ENCODE measurements at regions not wholly inside any gene's neighbourhood (a gene's known extent, or its start where the extent isn't known, plus 50 kb on each side); places are given as distances from the start of the nearest gene placed in this dataset.

GRCh38 chr3:59576606-59577005 lies 526.8 kb upstream of the CFAP20DC start:
- no CpG with 5 or more reads among the region's 3 CpGs for WGBS, 2 donors (ENCODE audit: extremely low coverage in 2 of 2, insufficient read length in 2 of 2, insufficient replicate concordance in 1 of 2)
- H3K14ac ChIP-seq (ENCODE audit: low read length) = no peak overlapping the region

GRCh38 chr3:59575113-59576001 lies 525.5 kb upstream of the CFAP20DC start:
- no peak overlapping the region for H3K4ac ChIP-seq (ENCODE audit: low read length)
- H3K14ac ChIP-seq (ENCODE audit: low read length) = no peak overlapping the region
- H2BK15ac ChIP-seq (ENCODE audit: low read length) = peak overlapping the region; percentile 16
- no peak overlapping the region for H3K9ac ChIP-seq (ENCODE audit: low read depth, low read length, poor library complexity)
- peak overlapping the region; percentile 89 for H2AK5ac ChIP-seq (ENCODE audit: low read depth, low read length)
- no peaks in the 10 kb centered on the region for H3K27me3 ChIP-seq (ENCODE audit: control insufficient read depth in 3 of 3, insufficient read depth in 3 of 3, low read depth in 1 of 3, low read length in 3 of 3)
- peak overlapping the region; percentile 2 for H2AFZ ChIP-seq (ENCODE audit: low read length)
- no peak overlapping the region for H2BK12ac ChIP-seq (ENCODE audit: low read length)
- no peak overlapping the region for H3K4me3 ChIP-seq (ENCODE audit: low read length in 2 of 2)
- peak; percentile 84 for DNase-seq (ENCODE audit: low spot score)
- no peak overlapping the region for H3K27ac ChIP-seq (replicated peaks; ENCODE audit: low read length)
- H2BK5ac ChIP-seq (ENCODE audit: low read length) = no peak overlapping the region
- no peak overlapping the region for H3K4me2 ChIP-seq (ENCODE audit: insufficient read depth, low read length, poor library complexity, severe bottlenecking)
- no peak overlapping the region for H4K8ac ChIP-seq (ENCODE audit: low read depth, low read length)
- no peaks in the 10 kb centered on the region for H3K36me3 ChIP-seq (replicated peaks in 1 of 2; ENCODE audit: control insufficient read depth in 2 of 2, insufficient read depth in 2 of 2, low read length in 2 of 2)
- peak overlapping the region; percentile 2 for H2BK120ac ChIP-seq (ENCODE audit: low read depth, low read length)
- no CpG with 5 or more reads among the region's 11 CpGs for WGBS, 2 donors (ENCODE audit: extremely low coverage in 2 of 2, insufficient read length in 2 of 2, insufficient replicate concordance in 1 of 2)
- H3K9me3 ChIP-seq (replicated peaks in 1 of 2; ENCODE audit: control insufficient read depth in 2 of 2, insufficient read depth in 1 of 2, low read depth in 1 of 2, low read length in 2 of 2) = peaks cover 0 to 2% of the 10 kb centered on the region in 2 donors
- peak overlapping the region; percentile 91 for H3K18ac ChIP-seq (ENCODE audit: low read length)
- no peak overlapping the region for H4K91ac ChIP-seq (ENCODE audit: low read depth, low read length, poor library complexity)
- H3K23ac ChIP-seq (ENCODE audit: low read depth, low read length, poor library complexity) = no peak overlapping the region
- no peaks in the 10 kb centered on the region for H3K79me1 ChIP-seq (ENCODE audit: low read depth, low read length)
- H3K4me1 ChIP-seq (ENCODE audit: control insufficient read depth in 2 of 2, insufficient read depth in 1 of 2, low read depth in 1 of 2, low read length in 2 of 2) = no peaks in the 10 kb centered on the region

More at GRCh38 chr3:59576606-59577005, 526.8 kb upstream of the CFAP20DC start:
- Histone ChIP-seq H4K91ac (ENCODE audit: low read depth, low read length, poor library complexity) (no peak overlapping the region), H3K4me2 (ENCODE audit: insufficient read depth, low read length, poor library complexity, severe bottlenecking) (no peak overlapping the region), H2BK5ac (ENCODE audit: low read length) (no peak overlapping the region), H3K4me3 (ENCODE audit: low read length in 2 of 2) (no peak overlapping the region), H3K36me3 (replicated peaks in 1 of 2; ENCODE audit: control insufficient read depth in 2 of 2, insufficient read depth in 2 of 2, low read length in 2 of 2) (no peaks in the 10 kb centered on the region), H2AFZ (ENCODE audit: low read length) (no peak overlapping the region), H3K27me3 (ENCODE audit: control insufficient read depth in 3 of 3, insufficient read depth in 3 of 3, low read depth in 1 of 3, low read length in 3 of 3) (no peaks in the 10 kb centered on the region), H3K79me1 (ENCODE audit: low read depth, low read length) (no peaks in the 10 kb centered on the region), H2BK12ac (ENCODE audit: low read length) (no peak overlapping the region), H4K8ac (ENCODE audit: low read depth, low read length) (no peak overlapping the region), H3K4me1 (ENCODE audit: control insufficient read depth in 2 of 2, insufficient read depth in 1 of 2, low read depth in 1 of 2, low read length in 2 of 2) (no peaks in the 10 kb centered on the region), H3K18ac (ENCODE audit: low read length) (no peak overlapping the region), H2BK15ac (ENCODE audit: low read length) (no peak overlapping the region), H3K9ac (ENCODE audit: low read depth, low read length, poor library complexity) (no peak overlapping the region), H3K4ac (ENCODE audit: low read length) (no peak overlapping the region), H3K23ac (ENCODE audit: low read depth, low read length, poor library complexity) (no peak overlapping the region), H3K27ac (replicated peaks; ENCODE audit: low read length) (no peak overlapping the region), H3K9me3 (replicated peaks in 1 of 2; ENCODE audit: control insufficient read depth in 2 of 2, insufficient read depth in 1 of 2, low read depth in 1 of 2, low read length in 2 of 2) (peaks cover 0 to 2% of the 10 kb centered on the region in 2 donors), H2AK5ac (ENCODE audit: low read depth, low read length) (no peak overlapping the region), H2BK120ac (ENCODE audit: low read depth, low read length) (no peak overlapping the region)
- DNase-seq (ENCODE audit: low spot score) = no peak

GRCh38 chr3:59573911-59574310 lies 524.1 kb upstream of the CFAP20DC start:
- DNase-seq (ENCODE audit: low spot score) = no peak
- Histone ChIP-seq H3K18ac (ENCODE audit: low read length) (no peak overlapping the region), H2AK5ac (ENCODE audit: low read depth, low read length) (no peak overlapping the region), H2BK5ac (ENCODE audit: low read length) (no peak overlapping the region), H4K8ac (ENCODE audit: low read depth, low read length) (no peak overlapping the region), H3K79me1 (ENCODE audit: low read depth, low read length) (no peaks in the 10 kb centered on the region), H3K4ac (ENCODE audit: low read length) (no peak overlapping the region), H3K36me3 (replicated peaks in 1 of 2; ENCODE audit: control insufficient read depth in 2 of 2, insufficient read depth in 2 of 2, low read length in 2 of 2) (no peaks in the 10 kb centered on the region), H3K4me2 (ENCODE audit: insufficient read depth, low read length, poor library complexity, severe bottlenecking) (no peak overlapping the region), H3K14ac (ENCODE audit: low read length) (no peak overlapping the region), H2BK120ac (ENCODE audit: low read depth, low read length) (no peak overlapping the region), H3K4me1 (ENCODE audit: control insufficient read depth in 2 of 2, insufficient read depth in 1 of 2, low read depth in 1 of 2, low read length in 2 of 2) (no peaks in the 10 kb centered on the region), H3K9ac (ENCODE audit: low read depth, low read length, poor library complexity) (no peak overlapping the region), H2BK12ac (ENCODE audit: low read length) (no peak overlapping the region), H2BK15ac (ENCODE audit: low read length) (no peak overlapping the region), H3K27me3 (ENCODE audit: control insufficient read depth in 3 of 3, insufficient read depth in 3 of 3, low read depth in 1 of 3, low read length in 3 of 3) (no peaks in the 10 kb centered on the region), H2AFZ (ENCODE audit: low read length) (no peak overlapping the region), H3K4me3 (ENCODE audit: low read length in 2 of 2) (no peak overlapping the region), H3K9me3 (replicated peaks in 1 of 2; ENCODE audit: control insufficient read depth in 2 of 2, insufficient read depth in 1 of 2, low read depth in 1 of 2, low read length in 2 of 2) (peaks cover 0 to 2% of the 10 kb centered on the region in 2 donors), H3K23ac (ENCODE audit: low read depth, low read length, poor library complexity) (no peak overlapping the region), H3K27ac (replicated peaks; ENCODE audit: low read length) (no peak overlapping the region), H4K91ac (ENCODE audit: low read depth, low read length, poor library complexity) (no peak overlapping the region)
- WGBS, 2 donors (ENCODE audit: extremely low coverage in 2 of 2, insufficient read length in 2 of 2, insufficient replicate concordance in 1 of 2) = no CpG with 5 or more reads among the region's 4 CpGs

GRCh38 chr3:59572106-59572505 lies 522.3 kb upstream of the CFAP20DC start:
- Histone ChIP-seq H3K4ac (ENCODE audit: low read length) (no peak overlapping the region), H2AK5ac (ENCODE audit: low read depth, low read length) (no peak overlapping the region), H3K27ac (replicated peaks; ENCODE audit: low read length) (no peak overlapping the region), H3K9ac (ENCODE audit: low read depth, low read length, poor library complexity) (no peak overlapping the region), H2BK120ac (ENCODE audit: low read depth, low read length) (no peak overlapping the region), H3K14ac (ENCODE audit: low read length) (no peak overlapping the region), H3K36me3 (replicated peaks in 1 of 2; ENCODE audit: control insufficient read depth in 2 of 2, insufficient read depth in 2 of 2, low read length in 2 of 2) (no peaks in the 10 kb centered on the region), H3K4me1 (ENCODE audit: control insufficient read depth in 2 of 2, insufficient read depth in 1 of 2, low read depth in 1 of 2, low read length in 2 of 2) (no peaks in the 10 kb centered on the region), H2BK15ac (ENCODE audit: low read length) (no peak overlapping the region), H4K91ac (ENCODE audit: low read depth, low read length, poor library complexity) (no peak overlapping the region), H3K4me2 (ENCODE audit: insufficient read depth, low read length, poor library complexity, severe bottlenecking) (no peak overlapping the region), H4K8ac (ENCODE audit: low read depth, low read length) (no peak overlapping the region), H2BK5ac (ENCODE audit: low read length) (no peak overlapping the region), H3K27me3 (ENCODE audit: control insufficient read depth in 3 of 3, insufficient read depth in 3 of 3, low read depth in 1 of 3, low read length in 3 of 3) (no peaks in the 10 kb centered on the region), H2BK12ac (ENCODE audit: low read length) (no peak overlapping the region), H3K23ac (ENCODE audit: low read depth, low read length, poor library complexity) (no peak overlapping the region), H3K79me1 (ENCODE audit: low read depth, low read length) (no peaks in the 10 kb centered on the region), H3K4me3 (ENCODE audit: low read length in 2 of 2) (no peak overlapping the region), H3K9me3 (replicated peaks in 1 of 2; ENCODE audit: control insufficient read depth in 2 of 2, insufficient read depth in 1 of 2, low read depth in 1 of 2, low read length in 2 of 2) (peaks cover 0 to 2% of the 10 kb centered on the region in 2 donors), H2AFZ (ENCODE audit: low read length) (no peak overlapping the region), H3K18ac (ENCODE audit: low read length) (no peak overlapping the region)
- no peak for DNase-seq (ENCODE audit: low spot score)
- no CpG with 5 or more reads among the region's 5 CpGs for WGBS, 2 donors (ENCODE audit: extremely low coverage in 2 of 2, insufficient read length in 2 of 2, insufficient replicate concordance in 1 of 2)

Measured in neuronal stem cell (in vitro differentiated cells).